IMR-90 (cell line): ENCODE measurements at regions not wholly inside any gene's neighbourhood (a gene's known extent, or its start where the extent isn't known, plus 50 kb on each side); places are given as distances from the start of the nearest gene placed in this dataset.

Experiments used
- ATAC-seq: fragments of 200-7000 bp; cut with Tn5 transposase; 2 replicates; pipeline ENCODE4 v1.9.1; 2020; ENCODE audit warnings: low read depth, mild to moderate bottlenecking, moderate library complexity
- BruUV-seq: library from RNA; stranded (reverse); fragments of 400-500 nt; replicated peaks from 2 replicates; lab custom pipeline; 2021; lab: Mats Ljungman, UMichigan
- CTCF ChIA-PET: fragments of 300-600 bp; formaldehyde crosslinking; extraction: SDS; loops from one replicate; lab custom pipeline; 2021; ENCODE audit warnings: antibody characterized with exemption; lab: Yijun Ruan, JAX
- POLR2A ChIA-PET: fragments of 300-600 bp; sonication (Branson Sonifier 250); formaldehyde crosslinking; loops from one replicate; lab custom pipeline; 2022; ENCODE audit warnings: antibody characterized with exemption; ENCODE audit not compliant: unreplicated experiment; lab: Charles Lee
- DNase-seq: peaks from one replicate; pipeline ENCODE4 v3.0.0; 2013
- H2AFZ ChIP-seq: replicated peaks from 2 replicates; pipeline ENCODE3; 2013; ENCODE audit warnings: low read length, mild to moderate bottlenecking; ENCODE audit not compliant: poor library complexity
- H2AK5ac ChIP-seq: 2 replicates; pipeline ENCODE4 v1.6.1; 2013; ENCODE audit warnings: low read depth, low read length, inconsistent platforms
- H2AK9ac ChIP-seq: replicated peaks from 2 replicates; pipeline ENCODE3; 2013; ENCODE audit warnings: mild to moderate bottlenecking, low read depth, low read length, moderate library complexity; ENCODE audit not compliant: poor library complexity
- H2BK120ac ChIP-seq: 2 replicates; pipeline ENCODE4 v1.6.1; 2013; ENCODE audit warnings: low read depth, low read length, inconsistent platforms
- H2BK15ac ChIP-seq: 3 replicates; pipeline ENCODE4 v1.6.1; 2013; ENCODE audit warnings: low read depth, low read length, inconsistent platforms
- H2BK20ac ChIP-seq: 2 replicates; pipeline ENCODE4 v1.6.1; 2013; ENCODE audit warnings: low read depth, mild to moderate bottlenecking, inconsistent platforms, low read length, moderate library complexity
- H2BK5ac ChIP-seq: 2 replicates; pipeline ENCODE4 v1.6.1; 2013; ENCODE audit warnings: mild to moderate bottlenecking, low read depth, low read length, inconsistent platforms; ENCODE audit not compliant: poor library complexity, severe bottlenecking
- H3K14ac ChIP-seq: replicated peaks from 2 replicates; pipeline ENCODE4 v1.6.1; 2013; ENCODE audit warnings: low read depth, low read length, inconsistent platforms
- H3K18ac ChIP-seq: 2 replicates; pipeline ENCODE4 v1.6.1; 2013; ENCODE audit warnings: low read depth, low read length, control low read depth
- H3K23ac ChIP-seq: 2 replicates; pipeline ENCODE4 v1.6.1; 2013; ENCODE audit warnings: low read depth, low read length, inconsistent platforms
- H3K27ac ChIP-seq: 2 replicates; pipeline ENCODE4 v1.5.1; 2013; ENCODE audit warnings: mild to moderate bottlenecking, control low read depth, low read length; ENCODE audit not compliant: insufficient read depth
- H3K27me3 ChIP-seq: 2 replicates; pipeline ENCODE4 v1.6.1; 2013; ENCODE audit warnings: low read length; ENCODE audit not compliant: control insufficient read depth, insufficient read depth
- H3K36me3 ChIP-seq: 2 replicates; pipeline ENCODE4 v1.6.1; 2013; ENCODE audit warnings: low read length, mixed read lengths; ENCODE audit not compliant: control insufficient read depth, insufficient read depth
- H3K4ac ChIP-seq: 2 replicates; pipeline ENCODE4 v1.6.1; 2013; ENCODE audit warnings: low read depth, low read length, inconsistent platforms
- H3K4me1 ChIP-seq: 2 replicates; pipeline ENCODE4 v1.6.1; 2013; ENCODE audit warnings: low read length, mixed read lengths; ENCODE audit not compliant: control insufficient read depth, insufficient read depth
- H3K4me2 ChIP-seq: 2 replicates; pipeline ENCODE4 v1.6.1; 2013; ENCODE audit warnings: low read depth, mild to moderate bottlenecking, control low read depth, low read length, moderate library complexity
- H3K4me3 ChIP-seq: 2 replicates; pipeline ENCODE4 v1.5.1; 2013; ENCODE audit warnings: low read depth, mild to moderate bottlenecking, control low read depth, low read length, moderate library complexity; ENCODE audit not compliant: insufficient read depth
- H3K56ac ChIP-seq: 2 replicates; pipeline ENCODE4 v1.6.1; 2013; ENCODE audit warnings: low read length, inconsistent platforms; ENCODE audit not compliant: insufficient read depth; ENCODE audit errors: extremely low read depth
- H3K79me1 ChIP-seq, 2 experiments: 2 replicates each; pipeline ENCODE4 v1.6.1; 2013; ENCODE audit warnings: low read length in 2 of 2, inconsistent platforms in 1 of 2, low read depth in 1 of 2
- H3K9ac ChIP-seq: 2 replicates; pipeline ENCODE4 v1.6.1; 2013; ENCODE audit warnings: low read depth, low read length, control low read depth
- H3K9me1 ChIP-seq: 2 replicates; pipeline ENCODE4 v1.6.1; 2013; ENCODE audit warnings: low read length, inconsistent platforms; ENCODE audit not compliant: insufficient read depth
- H3K9me3 ChIP-seq: 2 replicates; pipeline ENCODE4 v1.6.1; 2013; ENCODE audit warnings: low read length; ENCODE audit not compliant: control insufficient read depth, insufficient read depth
- H4K20me1 ChIP-seq: 2 replicates; pipeline ENCODE4 v1.6.1; 2013; ENCODE audit warnings: low read length, inconsistent platforms; ENCODE audit not compliant: insufficient read depth
- H4K5ac ChIP-seq: 2 replicates; pipeline ENCODE4 v1.6.1; 2013; ENCODE audit warnings: mild to moderate bottlenecking, low read depth, low read length, control low read depth
- H4K8ac ChIP-seq, 2 experiments: 2 replicates each; pipeline ENCODE4 v1.6.1; 2013; ENCODE audit warnings: low read depth in 2 of 2, low read length in 2 of 2, control low read depth in 1 of 2, inconsistent platforms in 1 of 2
- H4K91ac ChIP-seq: 2 replicates; pipeline ENCODE4 v1.6.1; 2013; ENCODE audit warnings: low read depth, low read length, inconsistent platforms; ENCODE audit not compliant: insufficient read depth
- CTCF ChIP-seq: conservative IDR thresholded peaks from 2 replicates; pipeline ENCODE4 v1.5.1; 2012; ENCODE audit warnings: mild to moderate bottlenecking, low read depth, low read length, improper control_type of control experiment
- MAFK ChIP-seq: IDR thresholded peaks from 2 replicates; pipeline ENCODE4 v1.6.1; 2012; ENCODE audit warnings: low read depth, low read length, improper control_type of control experiment
- RAD21 ChIP-seq: IDR thresholded peaks from 2 replicates; pipeline ENCODE4 v1.6.1; 2012; ENCODE audit warnings: low read length, improper control_type of control experiment
- WGBS, 2 experiments: methylation state at CpG; one replicate each; pipeline versions ENCODE4 v1.1.5 to v1.1.7; 2013; ENCODE audit warnings: missing lambda C conversion rate in 2 of 2; ENCODE audit not compliant: insufficient read length in 1 of 2; ENCODE audit errors: extremely low coverage in 2 of 2; 5-methylcytosine and 5-hydroxymethylcytosine counted together
- dilution Hi-C: fragments of 300-500 bp; cut with HindIII; formaldehyde crosslinking; loops from one replicate; pipeline ENCODE4 v1.14.3; 2018; ENCODE audit warnings: low sequenced_read_pairs; ENCODE audit not compliant: unreplicated experiment
- in situ Hi-C: fragments of 300-500 bp; cut with MboI; formaldehyde crosslinking; loops from 3 replicates; pipeline ENCODE4 v1.14.3; 2019; ENCODE audit warnings: low sequenced_read_pairs, inconsistent platforms, mixed read lengths
- intact Hi-C: fragments of 100-400 bp; cut with micrococcal nuclease; formaldehyde crosslinking; loops from 2 replicates; pipeline ENCODE4 v1.10.0; 2022

- no peak overlapping the region for H4K8ac ChIP-seq
- no peak overlapping the region for H3K4ac ChIP-seq
- dilution Hi-C loops, result no loop called here
- no peaks in the 10 kb centered on the region for H3K27me3 ChIP-seq
- no peak overlapping the region for H2BK15ac ChIP-seq
- DNase-seq, result no peak
- no peaks in the 10 kb centered on the region for H3K79me1 ChIP-seq
- no peaks in the 10 kb centered on the region for H4K20me1 ChIP-seq
- no CpG with 5 or more reads among the region's 1 CpG for WGBS, 2 experiments
- in situ Hi-C loops, result no loop called here
- H2AFZ ChIP-seq, result no peak overlapping the region
- no peak overlapping the region for H4K91ac ChIP-seq
- H3K4me3 ChIP-seq, result no peak overlapping the region
- no peak overlapping the region for H3K27ac ChIP-seq
- H2BK5ac ChIP-seq, result no peak overlapping the region
- peaks cover 2% of the 10 kb centered on the region; the same call in 1 of the 2 replicates for H3K9me3 ChIP-seq
- H4K5ac ChIP-seq, result no peak overlapping the region
- POLR2A ChIA-PET, result no interaction called here
- H2AK9ac ChIP-seq, result no peak overlapping the region
- no peak overlapping the region for H3K14ac ChIP-seq
- TF ChIP-seq CTCF, result no peak
- no peak for TF ChIP-seq RAD21
- no peak for TF ChIP-seq MAFK
- no peak for ATAC-seq
- intact Hi-C loops, result no loop called here
- H3K4me2 ChIP-seq, result no peak overlapping the region
- H3K9me1 ChIP-seq, result no peaks in the 10 kb centered on the region
- CTCF ChIA-PET, result no interaction called here
- H3K23ac ChIP-seq, result no peak overlapping the region
- H3K9ac ChIP-seq, result no peak overlapping the region
- no peak overlapping the region for H2BK120ac ChIP-seq
- H2BK20ac ChIP-seq, result no peak overlapping the region
- no peak overlapping the region for H3K18ac ChIP-seq
- no peaks in the 10 kb centered on the region for H3K4me1 ChIP-seq
- no TSS peak for BruUV-seq
- H3K36me3 ChIP-seq, result no peaks in the 10 kb centered on the region
- no peak overlapping the region for H2AK5ac ChIP-seq
- no peak overlapping the region for H3K56ac ChIP-seq
Observed at GRCh38 chr4:35939751-35940150, 304.6 kb downstream of the ARAP2 start.
